ENCODE measurements at regions not wholly inside any gene's neighbourhood (a gene's known extent, or its start where the extent isn't known, plus 50 kb on each side); places are given as distances from the start of the nearest gene placed in this dataset.

- DNase-seq = no peak
These were observed 284.5 kb upstream of the JAG1 start for GRCh38 chr20:10958279-10958678.

DNA sequence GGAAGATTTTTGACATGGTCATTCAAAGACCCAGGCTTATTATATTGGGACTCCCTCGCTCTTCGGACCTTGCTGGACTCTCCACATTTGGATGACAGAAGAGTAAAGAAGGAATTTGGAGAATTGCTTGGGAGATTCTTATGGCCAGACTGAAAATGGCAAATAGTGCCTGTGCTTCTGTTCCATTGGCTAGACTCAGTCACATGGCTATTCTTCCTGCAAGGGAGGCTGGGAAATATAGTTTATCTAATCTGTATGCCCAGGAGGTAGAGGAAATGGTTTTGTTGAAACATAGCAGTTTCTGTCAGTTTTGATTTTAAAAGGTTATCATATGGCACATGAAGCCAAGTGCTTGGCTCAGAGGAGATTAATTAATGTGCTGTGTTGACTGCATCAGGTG is 286.6 kb upstream of the JAG1 start:
- DNase-seq = no peak

- no peak for DNase-seq
These were observed 288.0 kb upstream of the JAG1 start for GRCh38 chr20:10961651-10962288.

DNA sequence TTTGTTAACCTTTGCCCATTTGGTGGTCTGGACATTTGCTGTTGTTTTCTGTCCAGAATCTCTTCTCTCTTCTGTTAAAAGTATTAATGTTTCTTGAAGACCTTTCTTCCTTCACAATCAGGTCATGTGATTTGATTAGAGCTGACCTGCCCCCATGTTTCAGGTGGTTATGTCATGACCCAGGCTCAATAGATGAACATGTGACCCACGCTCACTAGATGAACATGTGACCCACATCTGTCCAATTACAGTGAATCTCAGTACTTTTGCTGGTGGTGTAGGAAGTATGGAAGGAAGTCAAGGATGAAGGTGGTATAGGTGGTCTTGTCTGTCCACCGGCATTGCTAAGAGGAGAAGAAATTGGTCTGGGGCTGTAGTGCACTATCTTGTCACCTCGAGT is 289.1 kb upstream of the JAG1 start:
- no peak for DNase-seq

DNA sequence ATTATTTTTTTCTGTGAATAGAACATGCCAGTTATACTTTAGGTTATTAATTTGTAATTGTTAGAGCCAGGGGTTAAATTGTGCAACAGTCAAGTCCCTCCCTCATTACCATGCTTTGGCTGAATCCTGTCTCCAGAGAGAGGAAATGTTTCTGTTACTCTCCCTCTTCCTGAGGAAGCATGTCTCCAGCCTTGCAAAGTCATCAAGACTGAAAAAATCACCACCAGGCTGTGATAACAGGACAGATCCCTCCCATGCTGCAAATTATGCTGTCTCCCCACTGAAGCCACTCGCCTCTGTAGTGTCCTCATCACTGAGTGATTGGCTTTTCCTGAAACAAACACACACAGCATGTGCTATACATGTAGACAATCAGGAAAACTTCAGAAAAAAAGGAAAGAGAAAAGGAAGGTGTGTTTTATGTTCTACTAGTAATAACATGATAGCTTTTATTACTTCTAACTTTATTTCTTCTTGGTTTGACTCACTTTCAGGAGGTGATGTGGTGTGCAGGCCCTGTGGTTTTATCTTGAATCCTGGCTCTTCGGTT is 290.0 kb upstream of the JAG1 start:
- no peak for DNase-seq

DNA sequence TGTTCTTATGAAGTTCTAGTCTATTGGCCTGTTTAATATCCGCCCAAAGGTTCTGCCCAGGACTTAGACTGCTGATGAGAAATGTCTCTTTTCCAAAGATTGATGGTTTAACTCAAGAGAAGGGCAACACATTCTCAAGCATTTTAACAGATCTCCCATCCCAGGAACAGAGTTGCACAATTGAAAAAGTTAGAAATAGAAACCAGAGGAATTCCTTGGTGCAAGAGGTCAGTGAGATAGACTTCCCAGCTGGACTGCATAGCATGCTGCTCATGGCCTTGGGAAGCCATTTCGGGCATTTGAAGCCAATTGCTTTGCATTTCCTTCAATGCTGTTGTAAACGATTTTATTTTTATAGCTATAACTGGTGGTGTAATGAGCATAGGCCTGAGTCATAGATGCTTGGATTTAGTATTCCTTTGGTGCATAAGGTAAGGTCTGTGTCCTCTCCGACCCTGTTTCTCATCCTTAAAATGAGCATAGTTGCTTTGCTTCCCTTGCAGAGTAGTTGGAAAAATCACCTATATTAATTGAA is 292.2 kb upstream of the JAG1 start:
- no peak for DNase-seq

DNA sequence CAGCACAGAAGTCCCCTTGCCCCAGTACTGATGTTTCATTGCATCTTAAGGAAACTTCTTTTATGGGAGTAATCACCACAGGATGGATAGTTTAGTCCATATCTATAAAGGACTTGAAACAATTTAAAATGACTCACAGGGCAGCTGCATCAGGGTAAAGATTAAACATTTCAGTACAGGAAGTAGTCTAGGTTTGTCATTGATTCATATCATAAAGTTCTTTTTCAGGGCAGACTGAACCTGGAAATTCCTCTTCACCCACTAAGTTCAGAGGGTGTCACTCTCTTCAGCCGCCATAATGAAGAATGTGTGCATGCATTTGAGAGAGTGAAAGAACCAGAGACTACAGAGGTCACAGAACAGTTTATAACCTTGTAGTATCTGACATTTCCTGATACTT is 296.3 kb upstream of the JAG1 start:
- no peak for DNase-seq

- DNase-seq = no peak
These were observed 297.3 kb upstream of the JAG1 start for GRCh38 chr20:10971096-10971495.

DNA sequence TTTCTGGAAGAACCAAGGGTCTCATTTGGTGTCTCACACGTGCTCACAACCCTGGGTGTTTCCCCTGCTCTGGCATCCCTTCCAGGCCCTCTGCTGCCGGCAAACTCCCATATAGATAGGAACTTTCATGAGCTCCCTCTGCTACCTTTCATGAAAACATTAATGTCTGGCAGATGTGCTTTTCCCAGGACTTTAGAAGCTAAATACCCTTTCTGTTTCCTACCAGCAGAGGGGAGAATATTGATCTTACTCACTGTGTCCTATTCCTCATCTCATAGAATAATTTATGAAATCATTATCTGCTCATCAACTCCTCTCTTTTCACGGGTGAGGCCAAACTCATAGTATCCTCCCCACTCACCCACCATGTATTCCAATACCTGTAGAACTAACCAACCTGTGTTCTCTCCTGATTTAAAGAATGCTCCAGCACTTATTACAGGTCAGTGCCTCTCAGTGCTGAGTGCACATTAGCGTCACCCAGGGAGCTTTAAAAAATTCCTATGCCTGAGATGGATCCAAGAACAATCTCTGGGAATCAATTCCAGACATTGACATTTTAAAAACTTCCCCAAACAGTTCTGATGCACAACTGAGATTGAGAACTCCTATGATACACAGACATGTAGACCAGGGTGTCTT is 298.5 kb upstream of the JAG1 start:
- no peak for DNase-seq

DNA sequence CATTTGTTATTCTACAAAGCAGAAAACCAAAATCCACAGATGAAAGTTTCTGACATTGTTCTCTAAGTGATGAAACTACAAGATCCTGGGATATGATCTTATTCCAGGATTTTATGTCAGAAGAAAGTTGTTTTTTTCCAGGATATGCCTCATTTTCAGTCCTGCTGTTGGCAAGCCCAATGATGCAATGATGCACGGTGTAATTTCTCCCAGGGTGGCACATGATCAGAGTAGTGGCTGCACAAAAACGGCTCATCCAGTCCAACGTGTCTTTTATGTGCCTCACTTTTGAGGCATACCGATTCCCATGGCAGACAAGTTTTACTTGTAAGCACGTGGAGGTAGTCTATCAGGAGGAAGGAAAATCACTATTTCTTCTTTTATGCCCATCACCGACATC is 302.3 kb upstream of the JAG1 start:
- no peak for DNase-seq

GRCh38 chr20:10978019-10978702 is 304.4 kb upstream of the JAG1 start:
- no peak for DNase-seq

GRCh38 chr20:10978713-10979112 is 304.9 kb upstream of the JAG1 start:
- DNase-seq = no peak

DNA sequence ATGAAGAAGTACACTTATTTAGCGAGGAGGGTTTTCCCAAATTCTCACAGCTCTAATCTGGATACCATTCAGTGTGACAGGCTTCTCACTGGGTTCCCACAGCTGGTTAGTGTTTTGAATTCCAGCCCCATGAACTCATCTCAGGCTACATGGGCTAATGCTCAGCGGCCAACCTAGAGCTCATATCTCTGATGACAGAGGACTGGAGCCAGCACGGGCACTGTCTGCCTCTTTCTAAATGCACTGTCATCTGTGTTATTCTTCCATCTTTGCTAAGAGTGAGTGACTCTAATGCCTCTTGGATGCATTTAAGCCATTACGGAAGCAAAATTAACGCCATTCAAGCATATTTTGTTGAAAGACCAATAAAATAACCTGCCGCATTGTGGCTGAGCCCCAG is 308.9 kb upstream of the JAG1 start:
- DNase-seq = no peak

DNA sequence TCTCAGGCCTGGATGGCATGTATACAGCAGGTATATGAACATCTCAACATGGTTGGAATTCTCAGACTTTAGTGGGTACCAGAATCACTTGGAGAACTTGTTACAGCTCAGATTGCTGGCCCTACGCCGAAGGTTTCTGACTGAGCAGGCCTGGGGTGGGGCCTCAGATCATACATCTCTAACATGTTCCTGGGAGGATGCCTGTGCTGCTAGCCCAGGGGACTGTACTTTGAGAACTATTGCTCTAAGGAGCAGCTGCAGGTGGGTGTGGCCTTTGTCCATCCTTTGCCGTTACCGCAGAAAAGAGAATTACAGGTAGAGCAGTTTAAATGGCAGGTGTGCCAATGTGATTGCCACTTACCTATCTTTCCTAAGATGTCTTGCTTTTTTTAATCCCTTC is 310.5 kb upstream of the JAG1 start:
- DNase-seq = no peak

DNA sequence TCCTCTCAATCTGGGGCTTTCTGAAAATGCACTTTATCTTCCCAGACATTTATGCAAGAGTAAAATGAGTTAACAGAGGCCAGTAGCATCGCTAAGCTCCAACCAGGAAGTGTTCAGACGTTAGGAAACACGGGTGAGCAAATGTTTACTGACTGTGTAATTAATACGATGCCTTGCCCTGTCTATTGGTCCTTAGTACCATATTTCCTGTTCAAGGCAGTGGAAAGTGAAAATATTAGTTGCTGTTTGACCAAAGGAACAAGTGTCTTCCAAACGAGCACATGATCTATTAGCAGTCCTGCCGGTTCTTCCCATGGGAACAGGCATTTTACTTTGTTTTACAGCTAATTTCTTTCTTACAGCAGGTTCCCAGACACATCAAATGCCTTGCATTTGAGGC is 311.1 kb upstream of the JAG1 start:
- DNase-seq = no peak

DNA sequence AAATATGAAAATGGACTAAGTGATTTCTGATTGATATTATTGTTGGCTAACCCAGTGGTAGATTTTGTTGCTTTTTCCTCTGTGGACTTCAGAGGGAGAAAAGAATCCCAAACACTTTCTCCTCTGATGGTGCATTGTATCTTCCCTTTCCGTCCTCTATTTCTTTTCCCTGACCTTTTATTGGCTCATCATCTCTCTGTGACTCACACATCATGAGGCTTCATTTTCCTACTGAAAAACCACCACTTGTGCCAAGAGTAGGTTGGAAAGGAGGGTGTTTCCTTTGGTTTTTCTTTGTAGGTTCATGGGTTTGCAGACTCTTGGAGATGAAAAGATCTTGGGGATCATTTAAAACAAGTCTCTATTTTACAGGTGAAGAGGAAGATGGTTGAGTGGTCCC is 311.7 kb upstream of the JAG1 start:
- DNase-seq = no peak

GRCh38 chr20:10986586-10986985 is 312.8 kb upstream of the JAG1 start:
- DNase-seq = no peak

DNA sequence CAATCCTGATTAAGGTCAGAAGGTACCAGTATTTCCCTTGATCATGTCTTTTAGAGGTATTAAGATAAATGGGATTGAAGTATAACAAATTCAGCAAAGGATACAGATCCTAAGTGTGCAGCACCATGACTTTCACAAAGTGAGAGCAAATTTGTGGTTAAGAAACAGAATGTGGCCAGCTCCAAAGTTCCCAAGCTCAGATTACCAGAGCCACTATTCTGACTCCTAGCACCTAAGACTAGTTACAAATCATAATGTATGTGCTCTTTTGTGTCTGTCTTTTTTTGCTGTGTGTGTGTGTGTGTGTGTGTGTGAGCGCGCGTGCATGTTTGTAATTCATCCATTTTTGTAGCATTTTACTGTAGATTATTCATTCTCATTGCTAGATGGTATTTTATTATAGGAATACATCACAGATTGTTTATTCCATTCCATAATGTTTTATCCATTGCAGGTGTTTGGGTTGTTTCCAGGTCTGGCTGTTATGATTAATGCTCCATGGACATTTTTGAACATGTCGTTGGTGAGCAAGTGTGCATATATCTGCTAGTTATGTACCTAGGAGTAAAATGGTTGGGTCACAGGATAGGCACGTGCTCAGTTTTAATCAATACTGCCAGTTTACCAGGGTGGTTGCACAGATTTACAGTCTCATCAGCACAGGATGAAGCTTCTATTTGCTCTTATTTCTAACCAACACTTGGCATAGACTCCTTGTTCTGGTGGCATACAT is 314.0 kb upstream of the JAG1 start:
- no peak for DNase-seq

- no peak for DNase-seq
These were observed 317.0 kb upstream of the JAG1 start for GRCh38 chr20:10990625-10991382.

DNA sequence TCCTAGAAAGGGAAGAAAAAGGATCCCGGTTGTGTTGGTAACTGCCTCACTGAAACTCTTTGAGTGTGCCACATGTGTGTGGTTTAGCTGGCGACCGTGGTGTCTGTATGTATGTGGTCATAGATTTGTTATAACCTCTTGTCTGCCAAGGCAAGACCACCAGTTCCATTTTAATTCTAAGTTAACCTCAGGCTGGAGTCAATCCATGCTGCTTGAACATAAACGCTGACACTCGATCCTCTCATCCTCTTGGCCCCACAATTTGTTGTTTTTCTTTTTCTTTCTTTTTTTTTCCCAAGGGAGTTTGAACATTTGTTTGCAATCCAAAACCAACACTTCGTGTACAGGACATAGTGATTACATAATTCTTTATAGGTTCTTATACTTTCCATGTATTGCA is 318.9 kb upstream of the JAG1 start:
- no peak for DNase-seq

DNA sequence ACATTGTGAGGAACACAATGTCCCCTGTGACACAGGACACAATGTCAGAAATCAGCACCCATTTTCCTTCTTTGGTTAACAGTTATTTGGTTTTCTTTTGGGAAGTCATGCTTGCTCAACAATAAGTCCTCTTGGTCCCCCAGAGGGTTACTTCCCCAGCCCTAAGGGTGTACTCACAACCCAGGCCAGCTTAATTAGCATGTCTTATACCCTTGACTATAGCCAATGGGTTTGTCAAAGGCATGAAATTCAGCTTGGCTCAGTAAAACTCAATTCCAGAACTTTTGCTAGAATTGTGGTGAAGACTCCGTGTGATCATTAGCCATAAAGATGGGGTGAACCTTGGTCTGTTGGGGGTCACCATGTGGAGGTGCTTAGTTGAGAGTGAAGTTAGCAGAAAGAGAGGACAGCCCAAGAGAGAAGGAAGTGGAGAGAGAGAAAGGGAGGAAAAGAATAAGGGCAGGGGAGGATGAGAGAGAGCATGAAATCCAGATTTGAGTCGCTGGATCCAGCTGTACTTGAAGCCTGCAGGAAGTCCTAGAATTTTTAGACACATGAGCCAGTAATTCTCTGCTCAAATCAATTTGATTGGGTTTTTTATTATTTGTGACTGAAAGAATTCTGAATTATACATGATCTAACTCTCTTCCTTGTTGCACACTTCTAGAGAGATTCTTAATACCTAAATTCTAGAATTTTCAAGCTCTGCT is 321.3 kb upstream of the JAG1 start:
- DNase-seq = no peak
